ENCODE measurements at regions not wholly inside any gene's neighbourhood (a gene's known extent, or its start where the extent isn't known, plus 50 kb on each side); places are given as distances from the start of the nearest gene placed in this dataset.
A peak's percentile ranks its signal among the peaks of the same experiment; 100 is the strongest.
"Not testable (repeated sequence)": the region's sequence is repeated elsewhere in the genome, so short reads cannot be mapped to it uniquely, and the experiment has no call there.

GRCh38 chr2:19198381-19198780 is 160.0 kb downstream of the OSR1 start:
- peak; percentile 57 for DNase-seq

- DNase-seq: no peak
Measured at GRCh38 chr2:19195661-19196060, 162.8 kb downstream of the OSR1 start.

- no peak for DNase-seq
Measured at GRCh38 chr2:19189391-19189790, 169.0 kb downstream of the OSR1 start.

- DNase-seq: no peak
Measured at GRCh38 chr2:19187323-19188020, 171.0 kb downstream of the OSR1 start.

GRCh38 chr2:19185086-19185485 is 173.3 kb downstream of the OSR1 start:
- DNase-seq: no peak

- DNase-seq: no peak
Measured at GRCh38 chr2:19178175-19178574, 180.2 kb downstream of the OSR1 start.

- DNase-seq: no peak
Measured at GRCh38 chr2:19176977-19177376, 181.4 kb downstream of the OSR1 start.

- no peak for DNase-seq
Measured at GRCh38 chr2:19176172-19176852, 182.1 kb downstream of the OSR1 start.

- DNase-seq: no peak
Measured at GRCh38 chr2:19174176-19174575, 184.2 kb downstream of the OSR1 start.

- DNase-seq: no peak
Measured at GRCh38 chr2:19171409-19171808, 187.0 kb downstream of the OSR1 start.

GRCh38 chr2:19169134-19169768 is 189.2 kb downstream of the OSR1 start:
- DNase-seq: no peak

GRCh38 chr2:19164099-19164498 is 194.3 kb downstream of the OSR1 start:
- DNase-seq: not testable (repeated sequence)

GRCh38 chr2:19158896-19159295 is 199.5 kb downstream of the OSR1 start:
- no peak for DNase-seq

GRCh38 chr2:19158211-19158610 is 200.2 kb downstream of the OSR1 start:
- DNase-seq: no peak

- DNase-seq: no peak
Measured at GRCh38 chr2:19156646-19157045, 201.8 kb downstream of the OSR1 start.

GRCh38 chr2:19150726-19151125 is 207.7 kb downstream of the OSR1 start:
- no peak for DNase-seq

GRCh38 chr2:19146867-19147266 is 211.6 kb downstream of the OSR1 start:
- DNase-seq: no peak

GRCh38 chr2:19141234-19142004 is 217.0 kb downstream of the OSR1 start:
- DNase-seq: no peak

- DNase-seq: no peak
Measured at GRCh38 chr2:19140463-19141208, 217.8 kb downstream of the OSR1 start.

- no peak for DNase-seq
Measured at GRCh38 chr2:19139386-19139785, 219.0 kb downstream of the OSR1 start.

- no peak for DNase-seq
Measured at GRCh38 chr2:19138264-19138825, 220.1 kb downstream of the OSR1 start.

- no peak for DNase-seq
Measured at GRCh38 chr2:19137433-19137832, 221.0 kb downstream of the OSR1 start.
